ENCODE measurements at regions not wholly inside any gene's neighbourhood (a gene's known extent, or its start where the extent isn't known, plus 50 kb on each side); places are given as distances from the start of the nearest gene placed in this dataset.

GRCh38 chr11:116384407-116384806 is 388.4 kb downstream of the BUD13 start:
- H3K27ac ChIP-seq (ENCODE audit: low read length), result no peak overlapping the region
- H3K4me3 ChIP-seq (ENCODE audit: low read length), result no peak overlapping the region
- DNase-seq, result no peak
- peaks cover 0 to 3% of the 10 kb centered on the region in 2 donors for H3K27me3 Mint-ChIP-seq (ENCODE audit: low read depth in 2 of 2)
- no peaks in the 10 kb centered on the region for H3K9me3 ChIP-seq (ENCODE audit: control insufficient read depth, insufficient read depth, low read length)
- no peaks in the 10 kb centered on the region for H3K4me1 ChIP-seq (ENCODE audit: control insufficient read depth, insufficient read depth, low read length)
- H3K36me3 ChIP-seq (ENCODE audit: control insufficient read depth, insufficient read depth, low read length), result no peaks in the 10 kb centered on the region
- no peaks in the 10 kb centered on the region for H3K4me1 Mint-ChIP-seq
- H3K27ac Mint-ChIP-seq, result no peak overlapping the region
- no peaks in the 10 kb centered on the region for H3K9me3 Mint-ChIP-seq
- no peaks in the 10 kb centered on the region for H3K27me3 ChIP-seq (ENCODE audit: control insufficient read depth, insufficient read depth, low read length)
- intact Hi-C loops (cut with micrococcal nuclease), result no loop called here
- TF ChIP-seq CTCF (IDR thresholded peaks at IDR 0.05), result no peak
- no peaks in the 10 kb centered on the region for H3K36me3 Mint-ChIP-seq
- WGBS (ENCODE audit: insufficient coverage), result 54% methylated on average over 4 of the region's 5 CpGs
- no peak for ATAC-seq
- no peak overlapping the region for H3K4me3 Mint-ChIP-seq

- H3K27me3 Mint-ChIP-seq (ENCODE audit: low read depth in 2 of 2), result peaks cover 0 to 12% of the 10 kb centered on the region in 2 donors
- H3K4me1 ChIP-seq (ENCODE audit: control insufficient read depth, insufficient read depth, low read length), result no peaks in the 10 kb centered on the region
- no peaks in the 10 kb centered on the region for H3K36me3 Mint-ChIP-seq
- TF ChIP-seq CTCF (IDR thresholded peaks at IDR 0.05), result no peak
- no peak overlapping the region for H3K4me3 ChIP-seq (ENCODE audit: low read length)
- WGBS (ENCODE audit: insufficient coverage), result 44% methylated on average over 7 of the region's 7 CpGs
- no peaks in the 10 kb centered on the region for H3K9me3 Mint-ChIP-seq
- H3K27ac ChIP-seq (ENCODE audit: low read length), result no peak overlapping the region
- H3K4me1 Mint-ChIP-seq, result no peaks in the 10 kb centered on the region
- H3K4me3 Mint-ChIP-seq, result no peak overlapping the region
- H3K27me3 ChIP-seq (ENCODE audit: control insufficient read depth, insufficient read depth, low read length), result no peaks in the 10 kb centered on the region
- intact Hi-C loops (cut with micrococcal nuclease), result no loop called here
- ATAC-seq (no peak), DNase-seq (no peak)
- H3K36me3 ChIP-seq (ENCODE audit: control insufficient read depth, insufficient read depth, low read length), result no peaks in the 10 kb centered on the region
- H3K9me3 ChIP-seq (ENCODE audit: control insufficient read depth, insufficient read depth, low read length), result no peaks in the 10 kb centered on the region
- H3K27ac Mint-ChIP-seq, result no peak overlapping the region
These were observed 393.5 kb downstream of the BUD13 start for GRCh38 chr11:116379185-116379828.

- DNase-seq, result no peak
- Histone ChIP-seq H3K27ac (ENCODE audit: low read length) (no peak overlapping the region), H3K9me3 (ENCODE audit: control insufficient read depth, insufficient read depth, low read length) (no peaks in the 10 kb centered on the region), H3K27me3 (ENCODE audit: control insufficient read depth, insufficient read depth, low read length) (no peaks in the 10 kb centered on the region), H3K4me3 (ENCODE audit: low read length) (no peak overlapping the region), H3K36me3 (ENCODE audit: control insufficient read depth, insufficient read depth, low read length) (no peaks in the 10 kb centered on the region), H3K4me1 (ENCODE audit: control insufficient read depth, insufficient read depth, low read length) (no peaks in the 10 kb centered on the region)
- intact Hi-C loops (cut with micrococcal nuclease), result no loop called here
- H3K27ac Mint-ChIP-seq, result no peak overlapping the region
- H3K4me3 Mint-ChIP-seq, result no peak overlapping the region
- WGBS (ENCODE audit: insufficient coverage), result 87% methylated on average over 1 of the region's 1 CpG
- no peak for ATAC-seq
- TF ChIP-seq CTCF (IDR thresholded peaks at IDR 0.05), result no peak
- H3K27me3 Mint-ChIP-seq (ENCODE audit: low read depth in 2 of 2), result peaks cover 8 to 14% of the 10 kb centered on the region in 2 donors
- no peaks in the 10 kb centered on the region for H3K9me3 Mint-ChIP-seq
- no peaks in the 10 kb centered on the region for H3K4me1 Mint-ChIP-seq
- no peaks in the 10 kb centered on the region for H3K36me3 Mint-ChIP-seq
These were observed 396.2 kb downstream of the BUD13 start for GRCh38 chr11:116376547-116376946.

GRCh38 chr11:116376054-116376453 is 396.7 kb downstream of the BUD13 start:
- DNase-seq (no peak), ATAC-seq (no peak)
- Histone ChIP-seq H3K27me3 (ENCODE audit: control insufficient read depth, insufficient read depth, low read length) (no peaks in the 10 kb centered on the region), H3K4me1 (ENCODE audit: control insufficient read depth, insufficient read depth, low read length) (no peaks in the 10 kb centered on the region), H3K4me3 (ENCODE audit: low read length) (no peak overlapping the region), H3K9me3 (ENCODE audit: control insufficient read depth, insufficient read depth, low read length) (no peaks in the 10 kb centered on the region), H3K36me3 (ENCODE audit: control insufficient read depth, insufficient read depth, low read length) (no peaks in the 10 kb centered on the region), H3K27ac (ENCODE audit: low read length) (no peak overlapping the region)
- TF ChIP-seq CTCF (IDR thresholded peaks at IDR 0.05), result no peak
- Mint-ChIP-seq H3K27me3 (ENCODE audit: low read depth in 2 of 2) (peaks cover 8 to 14% of the 10 kb centered on the region in 2 donors), H3K9me3 (no peaks in the 10 kb centered on the region), H3K27ac (no peak overlapping the region), H3K4me1 (no peaks in the 10 kb centered on the region), H3K36me3 (no peaks in the 10 kb centered on the region), H3K4me3 (no peak overlapping the region)
- WGBS (ENCODE audit: insufficient coverage), result 91% methylated on average over 1 of the region's 1 CpG
- intact Hi-C loops (cut with micrococcal nuclease), result no loop called here
